Omental fat pad (tissue), 3 donors: ENCODE measurements at regions not wholly inside any gene's neighbourhood (a gene's known extent, or its start where the extent isn't known, plus 50 kb on each side); places are given as distances from the start of the nearest gene placed in this dataset.
"Not testable (repeated sequence)": the region's sequence is repeated elsewhere in the genome, so short reads cannot be mapped to it uniquely, and the experiment has no call there.

Source experiments
- ATAC-seq: fragments of 150-250 bp; one replicate; pipeline ENCODE4 v1.9.1; 2016; ENCODE audit warnings: mild to moderate bottlenecking, moderate library complexity; ENCODE audit not compliant: low FRiP score
- DNase-seq: peaks from one replicate; pipeline ENCODE4 v3.0.0-alpha.2; 2019; ENCODE audit warnings: low spot score
- TF ChIP-seq, protein P1 (sequence below), 3 donors: fragments of 450-650 bp; IDR thresholded peaks; one replicate each; pipeline ENCODE4 v1.5.1; 2016 to 2017; ENCODE audit warnings: antibody characterized with exemption in 3 of 3, mild to moderate bottlenecking in 3 of 3, moderate library complexity in 2 of 3

DNA sequence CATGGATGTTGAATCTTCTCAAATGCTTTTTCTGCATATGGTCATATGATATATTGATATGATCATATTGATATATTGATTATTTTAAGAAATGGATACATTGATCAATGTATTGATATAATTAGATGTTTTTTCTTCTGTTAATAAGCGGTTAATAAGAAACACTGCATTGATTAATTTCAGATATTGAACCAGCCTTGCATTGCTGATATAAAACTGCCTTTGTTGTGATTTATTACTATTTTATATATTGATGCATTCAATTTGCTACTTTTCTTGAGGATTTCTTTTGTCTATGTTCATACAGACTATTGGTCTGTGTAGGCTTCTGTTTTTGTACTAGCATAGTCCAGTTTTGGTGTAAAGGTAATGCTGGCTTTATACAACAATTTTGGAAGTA is 79.7 kb upstream of the ELN start:
- TF ChIP-seq, protein P1, sequence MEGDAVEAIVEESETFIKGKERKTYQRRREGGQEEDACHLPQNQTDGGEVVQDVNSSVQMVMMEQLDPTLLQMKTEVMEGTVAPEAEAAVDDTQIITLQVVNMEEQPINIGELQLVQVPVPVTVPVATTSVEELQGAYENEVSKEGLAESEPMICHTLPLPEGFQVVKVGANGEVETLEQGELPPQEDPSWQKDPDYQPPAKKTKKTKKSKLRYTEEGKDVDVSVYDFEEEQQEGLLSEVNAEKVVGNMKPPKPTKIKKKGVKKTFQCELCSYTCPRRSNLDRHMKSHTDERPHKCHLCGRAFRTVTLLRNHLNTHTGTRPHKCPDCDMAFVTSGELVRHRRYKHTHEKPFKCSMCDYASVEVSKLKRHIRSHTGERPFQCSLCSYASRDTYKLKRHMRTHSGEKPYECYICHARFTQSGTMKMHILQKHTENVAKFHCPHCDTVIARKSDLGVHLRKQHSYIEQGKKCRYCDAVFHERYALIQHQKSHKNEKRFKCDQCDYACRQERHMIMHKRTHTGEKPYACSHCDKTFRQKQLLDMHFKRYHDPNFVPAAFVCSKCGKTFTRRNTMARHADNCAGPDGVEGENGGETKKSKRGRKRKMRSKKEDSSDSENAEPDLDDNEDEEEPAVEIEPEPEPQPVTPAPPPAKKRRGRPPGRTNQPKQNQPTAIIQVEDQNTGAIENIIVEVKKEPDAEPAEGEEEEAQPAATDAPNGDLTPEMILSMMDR (IDR thresholded peaks at IDR 0.05): no peak
- DNase-seq: no peak
- no peak for ATAC-seq

DNA sequence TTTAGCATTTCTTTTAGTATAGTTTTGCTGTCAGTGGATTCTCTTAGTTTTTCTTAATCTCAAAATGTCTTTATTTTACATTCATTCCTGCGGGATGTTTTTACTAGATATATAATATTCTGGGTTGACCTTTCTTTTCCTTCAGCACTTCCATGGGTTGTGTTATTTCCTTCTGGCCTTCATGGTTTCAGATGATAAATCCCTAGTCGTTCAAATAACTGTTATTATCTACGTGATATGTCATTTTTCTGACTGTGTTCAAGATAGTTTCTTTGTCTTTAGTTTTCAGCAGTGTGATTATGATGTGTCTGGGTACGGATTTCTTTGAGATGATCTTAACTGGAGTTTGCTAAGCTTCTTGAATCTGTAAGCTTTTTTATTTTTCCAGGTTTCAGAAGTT is 75.7 kb upstream of the ELN start:
- TF ChIP-seq, protein P1 (IDR thresholded peaks at IDR 0.05): no peak
- DNase-seq: no peak
- no peak for ATAC-seq

DNA sequence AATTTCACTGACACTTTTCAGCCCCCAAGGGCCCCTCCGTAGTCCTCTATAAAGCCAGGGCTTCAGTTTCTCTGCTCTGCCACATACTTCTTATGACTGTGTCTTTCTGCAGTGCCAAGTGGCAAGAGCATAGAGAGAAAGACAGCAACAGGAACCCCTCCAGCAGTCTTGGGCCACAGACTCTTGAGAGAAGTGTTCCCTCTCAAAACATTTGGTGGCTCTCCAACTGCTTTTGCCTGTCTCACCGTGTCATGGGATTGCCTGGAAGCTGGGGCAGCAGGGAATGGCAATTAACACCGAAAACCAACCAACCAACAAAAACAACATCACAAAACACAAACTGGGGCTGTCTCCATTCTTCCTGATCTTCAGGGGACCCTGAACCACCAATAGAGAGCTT is 73.8 kb upstream of the ELN start:
- DNase-seq: no peak
- ATAC-seq: no peak
- TF ChIP-seq, protein P1 (IDR thresholded peaks at IDR 0.05): no peak

DNA sequence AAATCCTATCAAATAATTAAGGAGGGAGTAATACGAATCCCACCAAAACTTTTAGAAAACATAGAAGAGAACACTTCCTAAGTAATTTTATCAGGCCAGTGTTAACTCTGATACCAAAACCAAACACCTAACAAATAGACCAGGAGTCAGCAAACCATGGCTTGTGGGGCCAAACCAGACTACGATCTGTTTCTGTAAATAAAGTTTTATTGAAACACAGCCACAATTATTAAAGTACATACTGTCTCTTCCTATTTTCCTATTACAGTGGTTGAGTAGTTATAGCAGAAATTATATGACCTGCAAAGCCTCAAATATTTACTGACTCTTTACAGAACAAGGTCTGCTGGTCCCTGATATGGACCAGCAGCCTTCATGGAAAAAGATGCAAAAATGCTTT is 73.1 kb upstream of the ELN start:
- TF ChIP-seq, protein P1 (IDR thresholded peaks at IDR 0.05): no peak
- DNase-seq: no peak
- ATAC-seq: no peak

DNA sequence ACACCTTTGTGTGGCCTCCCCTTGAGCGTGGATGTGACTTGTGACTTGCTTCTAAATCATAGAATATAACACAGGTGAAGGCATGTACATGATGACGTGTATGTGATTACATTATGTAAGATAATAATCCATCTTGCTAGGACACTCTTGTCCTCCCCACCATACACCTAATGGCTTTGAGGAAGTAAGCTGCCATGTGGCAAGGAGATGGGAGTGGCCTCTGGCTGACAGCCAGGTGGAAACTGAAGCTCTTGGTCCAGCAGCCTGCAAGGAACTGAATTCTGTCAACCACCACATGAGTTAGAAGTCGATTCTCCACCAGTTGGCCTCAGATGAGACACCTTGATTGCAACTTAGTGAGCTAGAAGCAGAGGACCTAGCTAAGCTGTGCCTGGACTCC is 67.4 kb upstream of the ELN start:
- TF ChIP-seq, protein P1 (IDR thresholded peaks at IDR 0.05): no peak
- DNase-seq: no peak
- ATAC-seq: no peak

DNA sequence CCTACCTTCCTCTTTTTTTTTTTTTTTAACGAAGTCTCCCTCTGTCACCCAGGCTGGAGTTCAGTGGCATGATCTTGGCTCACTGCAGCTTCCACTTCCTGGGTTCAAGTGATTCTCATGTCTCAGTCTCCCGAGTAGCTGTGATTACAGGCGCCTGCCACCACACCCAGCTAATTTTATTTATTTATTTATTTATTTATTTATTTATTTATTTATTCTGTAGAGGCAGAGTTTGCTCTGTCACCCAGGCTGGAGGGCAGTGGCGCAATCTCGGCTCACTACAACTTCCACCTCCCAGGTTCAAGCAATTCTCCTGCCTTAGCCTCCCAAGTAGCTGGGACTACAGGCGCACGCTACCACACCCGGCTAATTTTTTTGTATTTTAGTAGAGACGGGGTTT is 66.0 kb upstream of the ELN start:
- ATAC-seq, DNase-seq: not testable (repeated sequence)

DNA sequence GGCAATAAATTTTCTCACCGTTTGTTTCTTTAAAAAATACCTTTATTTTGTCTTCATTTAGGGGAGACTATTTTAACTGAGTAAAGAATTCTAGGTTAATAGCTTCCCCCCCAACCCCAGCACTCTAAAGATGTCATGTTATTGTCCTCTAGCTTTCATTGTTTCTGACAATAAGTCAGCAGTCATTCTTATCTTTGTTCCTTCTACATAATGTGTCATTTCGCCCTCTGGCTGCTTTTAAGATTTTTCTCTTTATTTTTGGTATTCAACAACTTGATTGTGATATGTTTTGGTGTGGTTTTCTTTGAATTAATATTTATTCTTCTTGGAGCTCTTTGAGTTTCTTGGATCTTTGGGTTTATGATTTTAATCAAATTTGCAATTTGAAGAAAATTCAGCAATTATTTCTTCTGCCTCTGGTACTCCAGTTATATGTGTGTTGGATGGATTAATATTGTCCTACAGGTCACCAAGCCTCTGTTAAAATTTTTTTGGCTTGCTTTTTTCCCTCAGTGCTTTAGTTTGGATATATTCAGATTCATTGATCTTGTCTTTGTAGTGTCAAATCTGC is 64.6 kb upstream of the ELN start:
- TF ChIP-seq, protein P1 (IDR thresholded peaks at IDR 0.05): no peak
- DNase-seq (no peak), ATAC-seq (no peak)

DNA sequence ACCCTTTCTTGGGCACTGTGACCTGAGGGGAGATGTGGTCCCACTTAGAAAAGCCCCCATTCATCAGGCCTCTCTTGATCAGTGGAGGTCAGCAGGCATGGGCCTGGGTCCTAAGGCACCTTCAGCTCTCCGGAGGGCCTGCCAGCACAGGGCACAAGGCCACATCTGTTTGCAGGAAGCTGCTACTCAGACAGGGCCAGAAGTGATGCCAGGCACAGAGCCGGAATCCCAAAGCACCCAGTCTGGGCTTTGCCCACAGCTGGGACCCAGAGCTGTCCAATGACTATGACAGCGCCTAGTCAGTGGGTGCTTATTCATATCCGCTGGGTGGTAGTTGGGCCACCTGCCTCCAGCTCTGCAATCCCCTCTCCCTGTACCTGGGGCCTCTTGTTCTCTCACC is 63.2 kb upstream of the ELN start:
- DNase-seq (no peak), ATAC-seq (no peak)
- TF ChIP-seq, protein P1 (IDR thresholded peaks at IDR 0.05): no peak
